Neural cell (in vitro differentiated cells): ENCODE measurements at regions not wholly inside any gene's neighbourhood (a gene's known extent, or its start where the extent isn't known, plus 50 kb on each side); places are given as distances from the start of the nearest gene placed in this dataset.
"Not testable (repeated sequence)": the region's sequence is repeated elsewhere in the genome, so short reads cannot be mapped to it uniquely, and the experiment has no call there.

Source experiments
- H2AFZ ChIP-seq: fragments of 200-600, 300-800 bp; sonication (generic), shearing (Covaris generic); 2 replicates; pipeline ENCODE4 v1.6.0; 2014; ENCODE audit warnings: low read depth, mild to moderate bottlenecking, antibody characterized with exemption, low read length, moderate library complexity
- H3F3A ChIP-seq: fragments of 200-600 bp; shearing (Covaris generic); 2 replicates; pipeline ENCODE4 v1.6.1; 2016; ENCODE audit warnings: mild to moderate bottlenecking, moderate library complexity, mixed read lengths, antibody characterized with exemption, low read length; ENCODE audit not compliant: insufficient read depth, poor library complexity, severe bottlenecking
- H3K27ac ChIP-seq: fragments of 200-600, 300-800 bp; sonication (generic), shearing (Covaris generic); 2 replicates; pipeline ENCODE4 v1.5.1; 2014; ENCODE audit warnings: mild to moderate bottlenecking, low read length, moderate library complexity
- H3K27me3 ChIP-seq: fragments of 300-800, 200-600 bp; sonication (generic), shearing (Covaris generic); 2 replicates; pipeline ENCODE4 v1.6.0; 2014; ENCODE audit warnings: mild to moderate bottlenecking, low read depth, low read length, moderate library complexity; ENCODE audit not compliant: insufficient read depth
- H3K36me3 ChIP-seq: fragments of 300-800, 200-600 bp; sonication (generic), shearing (Covaris generic); 2 replicates; pipeline ENCODE4 v1.5.1; 2014; ENCODE audit warnings: mild to moderate bottlenecking, antibody characterized with exemption, low read length, moderate library complexity; ENCODE audit not compliant: insufficient read depth
- H3K4me2 ChIP-seq: fragments of 300-800, 200-600 bp; sonication (generic), shearing (Covaris generic); 2 replicates; pipeline ENCODE4 v1.6.0; 2014; ENCODE audit warnings: mild to moderate bottlenecking, low read length
- H3K4me3 ChIP-seq: fragments of 300-800, 200-600 bp; sonication (generic), shearing (Covaris generic); 2 replicates; pipeline ENCODE4 v1.5.1; 2014; ENCODE audit warnings: mild to moderate bottlenecking, low read length, moderate library complexity
- H3K79me2 ChIP-seq: fragments of 200-600 bp; shearing (Covaris generic); replicated peaks from 2 replicates; pipeline ENCODE4 v1.6.0; 2014; ENCODE audit warnings: mild to moderate bottlenecking, low read length, moderate library complexity; ENCODE audit not compliant: insufficient read depth
- H3K9ac ChIP-seq: fragments of 300-800, 200-600 bp; sonication (generic), shearing (Covaris generic); 2 replicates; pipeline ENCODE4 v1.6.1; 2016; ENCODE audit warnings: mild to moderate bottlenecking, low read length, mixed read lengths
- H3K9me2 ChIP-seq: fragments of 200-600 bp; shearing (Covaris generic); 2 replicates; pipeline ENCODE4 v1.6.1; 2016; ENCODE audit warnings: mild to moderate bottlenecking, low read length, mixed read lengths; ENCODE audit not compliant: insufficient read depth
- H3K9me3 ChIP-seq: fragments of 200-600, 300-800 bp; sonication (generic), shearing (Covaris generic); 2 replicates; pipeline ENCODE4 v1.6.1; 2016; ENCODE audit warnings: mild to moderate bottlenecking, mixed run types, low read length, moderate library complexity, mixed read lengths
- H4K20me1 ChIP-seq: fragments of 200-600 bp; shearing (Covaris generic); 2 replicates; pipeline ENCODE4 v1.6.1; 2016; ENCODE audit warnings: mild to moderate bottlenecking, mixed run types; ENCODE audit not compliant: insufficient read depth
- EP300 ChIP-seq: fragments of 450-650 bp; conservative IDR thresholded peaks from 2 replicates; pipeline ENCODE4 v1.6.1; 2014; ENCODE audit warnings: antibody characterized with exemption, mild to moderate bottlenecking, moderate library complexity; ENCODE audit not compliant: poor library complexity, severe bottlenecking
- EZH2 ChIP-seq: fragments of 200-600, 300-800 bp; shearing (Covaris generic), sonication (generic); IDR thresholded peaks from 2 replicates; pipeline ENCODE4 v1.6.1; 2014; ENCODE audit warnings: antibody characterized with exemption, low read length, borderline replicate concordance, mild to moderate bottlenecking; ENCODE audit not compliant: insufficient read depth, poor library complexity, severe bottlenecking
- MXI1 ChIP-seq: fragments of 450-650 bp; conservative IDR thresholded peaks from 2 replicates; pipeline ENCODE4 v1.6.1; 2014; ENCODE audit warnings: antibody characterized with exemption, mild to moderate bottlenecking; ENCODE audit not compliant: poor library complexity, severe bottlenecking
- POLR2AphosphoS5 ChIP-seq: IDR thresholded peaks from 2 replicates; pipeline ENCODE4 v1.6.1; 2012
- RAD21 ChIP-seq: fragments of 450-650 bp; conservative IDR thresholded peaks from 2 replicates; pipeline ENCODE4 v1.6.1; 2014; ENCODE audit warnings: antibody characterized with exemption, mild to moderate bottlenecking, moderate library complexity
- SMC3 ChIP-seq: fragments of 450-650 bp; conservative IDR thresholded peaks from 2 replicates; pipeline ENCODE4 v1.6.1; 2014; ENCODE audit warnings: antibody characterized with exemption, mild to moderate bottlenecking, moderate library complexity; ENCODE audit not compliant: poor library complexity
- TAF1 ChIP-seq: IDR thresholded peaks from 2 replicates; pipeline ENCODE4 v1.6.1; 2012; ENCODE audit warnings: low read depth
- TF ChIP-seq, protein P1 (sequence below): IDR thresholded peaks from 2 replicates; pipeline ENCODE4 v1.6.1; 2012; ENCODE audit warnings: borderline replicate concordance
- TF ChIP-seq, protein P2 (sequence below): fragments of 450-650 bp; IDR thresholded peaks from 2 replicates; pipeline ENCODE4 v1.5.1; 2014; ENCODE audit warnings: antibody characterized with exemption, mild to moderate bottlenecking, moderate library complexity; ENCODE audit not compliant: poor library complexity, severe bottlenecking

DNA sequence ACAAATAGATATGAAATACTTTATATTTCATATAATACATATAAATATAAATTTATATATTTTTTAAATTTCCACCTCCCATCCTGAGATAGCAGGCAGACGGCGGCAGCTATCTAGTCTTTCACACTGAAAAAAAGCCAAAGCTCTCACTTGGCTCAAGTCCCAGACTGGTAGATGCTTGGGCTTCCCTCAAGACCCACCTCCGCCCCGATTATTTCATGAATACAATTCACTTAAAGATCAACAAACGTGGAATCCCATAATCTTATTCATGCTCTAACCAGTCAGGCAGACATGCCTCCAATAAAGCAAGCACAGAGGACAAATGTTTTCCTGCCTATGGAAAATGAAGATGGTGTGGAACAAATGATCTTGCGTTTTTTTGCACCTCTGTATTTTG is 275.9 kb upstream of the NR2F2 start:
- no peak overlapping the region for H3K4me2 ChIP-seq
- H3K36me3 ChIP-seq, result no peaks in the 10 kb centered on the region

DNA sequence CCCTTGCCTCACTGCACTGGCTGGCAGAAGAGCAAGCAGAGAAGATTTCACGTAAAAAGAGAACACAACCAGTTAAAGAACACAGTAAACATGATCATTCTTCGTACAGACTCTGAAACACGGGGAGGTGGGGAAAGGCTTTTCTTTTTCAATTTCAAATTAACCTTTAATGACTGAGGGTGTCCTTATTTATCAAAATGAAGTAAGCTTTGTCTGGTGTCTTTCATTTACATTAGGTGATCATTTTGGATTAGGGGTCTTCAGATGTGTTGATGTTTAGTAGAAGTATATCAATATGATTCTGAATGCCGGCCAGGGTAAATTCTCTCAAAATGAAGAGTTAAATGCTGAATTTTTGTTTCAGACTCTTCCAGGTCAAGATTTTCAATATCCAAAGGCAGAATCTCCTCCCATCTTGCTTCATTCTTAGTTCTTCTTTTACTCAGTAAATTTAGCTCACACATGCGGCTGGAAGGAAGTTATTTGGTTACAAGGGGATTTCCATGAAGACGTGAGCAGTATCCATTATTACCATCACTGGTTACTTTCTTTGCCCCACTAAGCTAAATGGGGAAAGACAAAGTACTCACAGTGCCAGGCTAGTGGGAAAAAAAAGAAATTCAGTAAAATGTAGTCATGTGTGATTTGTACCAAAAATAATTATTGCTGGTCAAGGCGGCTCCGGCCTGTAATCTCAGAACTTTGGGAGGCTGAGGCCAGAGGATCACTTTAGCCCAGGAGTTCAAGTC is 272.2 kb upstream of the NR2F2 start:
- no peaks in the 10 kb centered on the region for H3K79me2 ChIP-seq
- H3K9me3 ChIP-seq, result no peaks in the 10 kb centered on the region
- H3F3A ChIP-seq, result no peaks in the 10 kb centered on the region
- no peaks in the 10 kb centered on the region for H3K9me2 ChIP-seq
- H3K27ac ChIP-seq, result no peak overlapping the region
- no peaks in the 10 kb centered on the region for H3K36me3 ChIP-seq
- no peak overlapping the region for H3K4me3 ChIP-seq
- TF ChIP-seq, protein P1, sequence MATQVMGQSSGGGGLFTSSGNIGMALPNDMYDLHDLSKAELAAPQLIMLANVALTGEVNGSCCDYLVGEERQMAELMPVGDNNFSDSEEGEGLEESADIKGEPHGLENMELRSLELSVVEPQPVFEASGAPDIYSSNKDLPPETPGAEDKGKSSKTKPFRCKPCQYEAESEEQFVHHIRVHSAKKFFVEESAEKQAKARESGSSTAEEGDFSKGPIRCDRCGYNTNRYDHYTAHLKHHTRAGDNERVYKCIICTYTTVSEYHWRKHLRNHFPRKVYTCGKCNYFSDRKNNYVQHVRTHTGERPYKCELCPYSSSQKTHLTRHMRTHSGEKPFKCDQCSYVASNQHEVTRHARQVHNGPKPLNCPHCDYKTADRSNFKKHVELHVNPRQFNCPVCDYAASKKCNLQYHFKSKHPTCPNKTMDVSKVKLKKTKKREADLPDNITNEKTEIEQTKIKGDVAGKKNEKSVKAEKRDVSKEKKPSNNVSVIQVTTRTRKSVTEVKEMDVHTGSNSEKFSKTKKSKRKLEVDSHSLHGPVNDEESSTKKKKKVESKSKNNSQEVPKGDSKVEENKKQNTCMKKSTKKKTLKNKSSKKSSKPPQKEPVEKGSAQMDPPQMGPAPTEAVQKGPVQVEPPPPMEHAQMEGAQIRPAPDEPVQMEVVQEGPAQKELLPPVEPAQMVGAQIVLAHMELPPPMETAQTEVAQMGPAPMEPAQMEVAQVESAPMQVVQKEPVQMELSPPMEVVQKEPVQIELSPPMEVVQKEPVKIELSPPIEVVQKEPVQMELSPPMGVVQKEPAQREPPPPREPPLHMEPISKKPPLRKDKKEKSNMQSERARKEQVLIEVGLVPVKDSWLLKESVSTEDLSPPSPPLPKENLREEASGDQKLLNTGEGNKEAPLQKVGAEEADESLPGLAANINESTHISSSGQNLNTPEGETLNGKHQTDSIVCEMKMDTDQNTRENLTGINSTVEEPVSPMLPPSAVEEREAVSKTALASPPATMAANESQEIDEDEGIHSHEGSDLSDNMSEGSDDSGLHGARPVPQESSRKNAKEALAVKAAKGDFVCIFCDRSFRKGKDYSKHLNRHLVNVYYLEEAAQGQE, result no peak
- TF ChIP-seq SMC3, result no peak
- TF ChIP-seq RAD21, result no peak
- TF ChIP-seq EP300, result no peak
- TF ChIP-seq TAF1, result no peak
- no peak for TF ChIP-seq MXI1
- TF ChIP-seq, protein P2, sequence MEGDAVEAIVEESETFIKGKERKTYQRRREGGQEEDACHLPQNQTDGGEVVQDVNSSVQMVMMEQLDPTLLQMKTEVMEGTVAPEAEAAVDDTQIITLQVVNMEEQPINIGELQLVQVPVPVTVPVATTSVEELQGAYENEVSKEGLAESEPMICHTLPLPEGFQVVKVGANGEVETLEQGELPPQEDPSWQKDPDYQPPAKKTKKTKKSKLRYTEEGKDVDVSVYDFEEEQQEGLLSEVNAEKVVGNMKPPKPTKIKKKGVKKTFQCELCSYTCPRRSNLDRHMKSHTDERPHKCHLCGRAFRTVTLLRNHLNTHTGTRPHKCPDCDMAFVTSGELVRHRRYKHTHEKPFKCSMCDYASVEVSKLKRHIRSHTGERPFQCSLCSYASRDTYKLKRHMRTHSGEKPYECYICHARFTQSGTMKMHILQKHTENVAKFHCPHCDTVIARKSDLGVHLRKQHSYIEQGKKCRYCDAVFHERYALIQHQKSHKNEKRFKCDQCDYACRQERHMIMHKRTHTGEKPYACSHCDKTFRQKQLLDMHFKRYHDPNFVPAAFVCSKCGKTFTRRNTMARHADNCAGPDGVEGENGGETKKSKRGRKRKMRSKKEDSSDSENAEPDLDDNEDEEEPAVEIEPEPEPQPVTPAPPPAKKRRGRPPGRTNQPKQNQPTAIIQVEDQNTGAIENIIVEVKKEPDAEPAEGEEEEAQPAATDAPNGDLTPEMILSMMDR, result no peak
- no peak for TF ChIP-seq POLR2AphosphoS5
- no peak for TF ChIP-seq EZH2
- no peak overlapping the region for H2AFZ ChIP-seq
- peaks cover 24% of the 10 kb centered on the region for H3K27me3 ChIP-seq
- H3K9ac ChIP-seq, result no peak overlapping the region
- no peaks in the 10 kb centered on the region for H4K20me1 ChIP-seq
- H3K4me2 ChIP-seq, result no peak overlapping the region

More for the DNA sequence above, 275.9 kb upstream of the NR2F2 start:
- TF ChIP-seq EZH2 (no peak), POLR2AphosphoS5 (no peak), MXI1 (no peak), SMC3 (no peak), TAF1 (no peak), RAD21 (no peak), EP300 (no peak)
- TF ChIP-seq, protein P1, result no peak
- TF ChIP-seq, protein P2, result no peak
- Histone ChIP-seq H3K79me2 (no peaks in the 10 kb centered on the region), H3K27ac (no peak overlapping the region), H3K9ac (no peak overlapping the region), H3K9me3 (no peaks in the 10 kb centered on the region), H4K20me1 (no peaks in the 10 kb centered on the region), H3K9me2 (no peaks in the 10 kb centered on the region), H3F3A (no peaks in the 10 kb centered on the region), H2AFZ (no peak overlapping the region), H3K27me3 (peaks cover 51% of the 10 kb centered on the region), H3K4me3 (no peak overlapping the region)

DNA sequence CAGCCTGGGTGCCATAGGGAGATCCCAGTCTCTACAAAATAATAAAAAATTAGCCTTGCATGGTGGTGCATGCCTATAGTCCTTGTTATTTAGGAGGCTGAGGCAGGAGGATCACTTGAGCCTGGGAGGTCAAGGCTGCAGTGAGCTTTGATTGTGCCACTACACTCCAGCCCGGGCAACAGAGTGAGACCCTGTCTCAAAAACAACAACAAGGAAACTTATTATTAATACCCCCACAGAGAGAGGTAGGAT is 271.7 kb upstream of the NR2F2 start:
- H3K9ac ChIP-seq, H3K27ac ChIP-seq, H3K4me2 ChIP-seq, H2AFZ ChIP-seq, H3F3A ChIP-seq, H3K9me3 ChIP-seq, H3K36me3 ChIP-seq, H3K9me2 ChIP-seq, H3K79me2 ChIP-seq, H3K4me3 ChIP-seq, H4K20me1 ChIP-seq: not testable (repeated sequence)
- H3K27me3 ChIP-seq, result peaks cover 19% of the 10 kb centered on the region
